Tibial artery (tissue), 4 donors: ENCODE measurements at regions not wholly inside any gene's neighbourhood (a gene's known extent, or its start where the extent isn't known, plus 50 kb on each side); places are given as distances from the start of the nearest gene placed in this dataset.
"Not testable (repeated sequence)": the region's sequence is repeated elsewhere in the genome, so short reads cannot be mapped to it uniquely, and the experiment has no call there.

Experiments
- DNase-seq, 2 donors: peaks; one replicate each; pipeline ENCODE4 v3.0.0-alpha.2; 2019
- H3K27ac ChIP-seq, 2 donors: fragments of 200-600 bp; sonication (generic) in 1 of 2; 1 replicate in 1 of 2; 2 replicates in 1 of 2; pipeline ENCODE4 v1.5.1; 2018 to 2019; ENCODE audit warnings: mild to moderate bottlenecking in 1 of 2
- H3K27me3 ChIP-seq, 2 donors: fragments of 200-600 bp; sonication (generic) in 1 of 2; one replicate each; pipeline versions ENCODE4 v1.5.1 to v1.6.0; 2016 to 2019
- H3K36me3 ChIP-seq, 3 donors: fragments of 200-600 bp; sonication (generic) in 2 of 3; one replicate each; pipeline ENCODE4 v1.5.1; 2016 to 2019; ENCODE audit warnings: mild to moderate bottlenecking in 2 of 3
- H3K4me1 ChIP-seq, 4 donors: fragments of 200-600 bp; sonication (generic) in 2 of 4; 1 replicate in 3 of 4; 2 replicates in 1 of 4; pipeline ENCODE4 v1.5.1; 2016 to 2019
- H3K4me3 ChIP-seq, 2 donors: fragments of 200-600 bp; sonication (generic) in 1 of 2; 1 replicate in 1 of 2; 2 replicates in 1 of 2; pipeline ENCODE4 v1.5.1; 2018 to 2019; ENCODE audit warnings: mild to moderate bottlenecking in 2 of 2
- H3K9me3 ChIP-seq, 3 donors: fragments of 200-600 bp; sonication (generic) in 1 of 3; one replicate each; pipeline ENCODE4 v1.5.1; 2016 to 2019
- intact Hi-C: fragments of 100-400 bp; cut with DNase I; formaldehyde crosslinking; loops from one replicate; pipeline ENCODE4 v1.15.0; 2023; ENCODE audit warnings: low total_unique reads
- TF ChIP-seq, protein P1 (sequence below), 2 experiments: fragments of 200-600 bp in 1 of 2; fragments of 450-650 bp in 1 of 2; IDR thresholded peaks; one replicate each; pipeline ENCODE4 v1.5.1; 2017 to 2019; ENCODE audit warnings: antibody characterized with exemption in 2 of 2, mild to moderate bottlenecking in 1 of 2, moderate library complexity in 1 of 2

DNA sequence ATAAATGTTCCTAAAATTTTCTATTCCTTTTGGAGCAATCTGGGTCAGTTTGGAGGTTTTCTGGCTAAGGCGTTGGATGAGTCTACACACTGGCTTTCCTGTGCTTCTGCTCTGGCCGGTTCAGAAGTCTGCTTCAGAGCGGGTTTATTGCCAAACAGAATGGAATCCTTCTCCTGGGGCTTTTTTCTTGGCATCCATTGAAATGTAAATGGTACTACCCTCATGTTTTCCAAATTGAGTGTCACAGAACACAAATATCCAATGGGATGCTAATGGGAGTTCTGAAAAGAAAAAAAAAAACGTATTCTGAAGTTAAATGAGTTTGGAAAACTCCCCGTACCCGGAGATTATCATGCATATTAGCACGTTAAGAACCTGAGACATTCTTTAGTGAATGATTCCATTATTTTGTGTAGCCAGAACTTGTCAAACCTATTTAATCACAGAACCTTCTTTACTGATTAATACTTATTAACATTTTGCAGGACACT lies 930.3 kb downstream of the QKI start:
- TF ChIP-seq, protein P1, sequence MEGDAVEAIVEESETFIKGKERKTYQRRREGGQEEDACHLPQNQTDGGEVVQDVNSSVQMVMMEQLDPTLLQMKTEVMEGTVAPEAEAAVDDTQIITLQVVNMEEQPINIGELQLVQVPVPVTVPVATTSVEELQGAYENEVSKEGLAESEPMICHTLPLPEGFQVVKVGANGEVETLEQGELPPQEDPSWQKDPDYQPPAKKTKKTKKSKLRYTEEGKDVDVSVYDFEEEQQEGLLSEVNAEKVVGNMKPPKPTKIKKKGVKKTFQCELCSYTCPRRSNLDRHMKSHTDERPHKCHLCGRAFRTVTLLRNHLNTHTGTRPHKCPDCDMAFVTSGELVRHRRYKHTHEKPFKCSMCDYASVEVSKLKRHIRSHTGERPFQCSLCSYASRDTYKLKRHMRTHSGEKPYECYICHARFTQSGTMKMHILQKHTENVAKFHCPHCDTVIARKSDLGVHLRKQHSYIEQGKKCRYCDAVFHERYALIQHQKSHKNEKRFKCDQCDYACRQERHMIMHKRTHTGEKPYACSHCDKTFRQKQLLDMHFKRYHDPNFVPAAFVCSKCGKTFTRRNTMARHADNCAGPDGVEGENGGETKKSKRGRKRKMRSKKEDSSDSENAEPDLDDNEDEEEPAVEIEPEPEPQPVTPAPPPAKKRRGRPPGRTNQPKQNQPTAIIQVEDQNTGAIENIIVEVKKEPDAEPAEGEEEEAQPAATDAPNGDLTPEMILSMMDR (IDR thresholded peaks at IDR 0.05): no peak
- Histone ChIP-seq H3K27me3 (no peaks in the 10 kb centered on the region), H3K36me3 (no peaks in the 10 kb centered on the region), H3K27ac (no peak overlapping the region), H3K4me3 (no peak overlapping the region), H3K9me3 (no peaks in the 10 kb centered on the region), H3K4me1 (no peaks in the 10 kb centered on the region)
- DNase-seq: no peak
- intact Hi-C loops: no loop called here

DNA sequence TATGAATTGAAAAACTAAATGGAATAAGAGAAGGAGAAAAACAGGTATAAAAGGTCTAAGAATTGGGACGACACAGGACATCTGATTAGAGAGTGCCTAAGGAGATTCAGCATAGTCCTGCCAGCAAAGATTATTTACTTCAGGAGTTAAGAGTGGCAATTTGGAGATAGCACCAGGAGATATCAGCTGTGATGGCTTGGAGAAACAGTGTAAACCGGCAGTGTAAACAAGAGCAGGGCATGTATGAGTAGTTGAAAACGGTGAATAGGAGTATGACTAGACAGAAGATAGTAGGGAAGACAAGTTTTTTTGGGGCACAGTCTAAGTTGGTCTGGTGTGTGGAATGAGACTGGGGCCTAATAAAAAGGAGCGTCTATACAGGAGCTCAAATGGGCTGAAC lies 924.9 kb downstream of the QKI start:
- H3K36me3 ChIP-seq, H3K27ac ChIP-seq, H3K4me3 ChIP-seq, H3K9me3 ChIP-seq, DNase-seq, intact Hi-C loops, H3K27me3 ChIP-seq, H3K4me1 ChIP-seq: not testable (repeated sequence)

DNA sequence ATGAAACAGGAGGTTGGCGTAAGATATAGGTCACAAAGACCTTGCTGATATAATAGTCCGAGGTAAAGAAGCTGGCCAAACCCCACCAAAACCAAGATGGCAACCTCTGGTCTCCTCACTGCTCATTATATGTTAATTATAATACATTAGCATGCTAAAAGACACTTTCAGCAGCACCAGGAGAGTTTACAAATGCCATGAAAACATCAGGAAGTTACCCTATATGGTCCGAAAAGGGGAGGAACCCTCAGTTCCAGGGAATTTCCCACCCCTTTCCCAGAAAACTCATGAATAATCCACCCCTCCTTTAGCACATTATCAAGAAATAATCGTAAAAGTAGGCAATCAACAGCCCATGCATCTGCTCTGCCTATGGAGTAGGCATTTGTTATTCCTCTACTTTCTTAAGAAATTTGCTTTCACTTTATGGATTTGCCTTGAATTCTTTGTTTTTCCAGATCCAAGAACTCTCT lies 923.4 kb downstream of the QKI start:
- no peak overlapping the region for H3K4me3 ChIP-seq
- no peaks in the 10 kb centered on the region for H3K9me3 ChIP-seq
- H3K27me3 ChIP-seq: no peaks in the 10 kb centered on the region
- no peak for DNase-seq
- intact Hi-C loops: no loop called here
- no peaks in the 10 kb centered on the region for H3K4me1 ChIP-seq
- TF ChIP-seq, protein P1 (IDR thresholded peaks at IDR 0.05): no peak
- H3K36me3 ChIP-seq: no peaks in the 10 kb centered on the region
- H3K27ac ChIP-seq: no peak overlapping the region

DNA sequence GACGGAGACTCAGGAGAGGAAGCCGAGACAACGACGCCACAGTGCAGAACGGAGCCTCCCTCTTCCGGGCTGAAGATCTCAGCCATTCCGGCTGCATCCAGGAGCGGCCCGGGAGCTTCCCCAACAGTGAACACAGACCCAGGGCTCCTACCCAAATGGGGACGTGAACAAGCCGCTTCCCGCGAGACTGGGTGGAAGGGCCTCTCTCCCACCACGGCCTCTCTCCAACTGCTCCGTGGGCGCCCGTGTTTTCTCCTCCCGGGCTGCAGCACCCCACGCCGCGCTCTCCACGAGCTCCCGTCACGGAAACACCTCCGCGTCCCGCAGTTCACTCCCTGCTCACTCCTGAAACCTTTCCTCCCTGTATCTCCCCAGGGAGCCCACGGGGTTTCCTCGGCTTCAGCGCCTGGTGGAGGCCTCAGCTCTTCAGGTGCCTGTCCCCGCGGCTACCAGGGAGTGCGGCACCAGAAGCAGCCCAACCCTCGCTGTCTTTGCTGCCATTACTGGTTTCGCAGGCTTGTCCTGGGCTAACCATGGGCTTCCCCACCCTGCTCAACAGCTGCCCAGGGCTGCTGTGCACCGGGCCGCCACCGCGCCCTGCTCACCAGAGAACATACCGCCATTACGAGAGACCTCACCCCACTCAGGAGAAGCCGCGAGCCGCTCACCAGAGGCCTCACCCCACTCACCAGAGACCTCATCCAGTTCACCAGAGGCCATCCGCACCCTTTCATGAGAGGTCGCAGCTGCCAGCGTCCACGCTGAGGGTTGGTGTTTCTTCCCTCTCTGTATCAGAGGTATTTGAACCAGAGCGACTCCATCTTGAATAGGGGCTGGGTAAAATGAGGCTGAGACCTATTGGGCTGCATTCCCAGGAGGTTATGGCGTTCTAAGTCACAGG lies 922.8 kb downstream of the QKI start:
- Histone ChIP-seq H3K4me1 (no peaks in the 10 kb centered on the region), H3K36me3 (no peaks in the 10 kb centered on the region), H3K27me3 (no peaks in the 10 kb centered on the region), H3K4me3 (no peak overlapping the region), H3K27ac (no peak overlapping the region), H3K9me3 (no peaks in the 10 kb centered on the region)
- TF ChIP-seq, protein P1 (IDR thresholded peaks at IDR 0.05): no peak
- intact Hi-C loops: no loop called here
- no peak for DNase-seq

DNA sequence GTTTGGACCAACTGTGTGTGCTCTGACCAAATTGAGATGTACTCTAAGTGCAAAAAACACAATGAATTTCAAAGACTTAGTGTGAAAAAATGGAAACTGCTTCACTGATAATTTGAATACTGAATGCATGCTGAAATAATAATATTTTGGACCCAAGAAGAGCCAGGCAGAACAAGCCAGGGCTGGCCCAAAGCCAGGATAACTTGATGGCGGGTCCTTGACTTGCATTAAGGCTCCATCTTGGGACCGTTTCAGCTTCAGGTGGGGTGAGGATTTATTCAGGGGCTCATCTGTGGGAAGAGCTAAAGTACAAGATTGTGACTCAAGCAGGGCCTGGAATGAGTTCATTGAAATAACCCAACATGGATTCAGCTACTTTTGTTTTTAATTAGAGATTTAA lies 921.9 kb downstream of the QKI start:
- Histone ChIP-seq H3K4me3 (no peak overlapping the region), H3K27me3 (no peaks in the 10 kb centered on the region), H3K4me1 (no peaks in the 10 kb centered on the region), H3K36me3 (no peaks in the 10 kb centered on the region), H3K9me3 (no peaks in the 10 kb centered on the region), H3K27ac (no peak overlapping the region)
- TF ChIP-seq, protein P1 (IDR thresholded peaks at IDR 0.05): no peak
- intact Hi-C loops: no loop called here
- DNase-seq: no peak

DNA sequence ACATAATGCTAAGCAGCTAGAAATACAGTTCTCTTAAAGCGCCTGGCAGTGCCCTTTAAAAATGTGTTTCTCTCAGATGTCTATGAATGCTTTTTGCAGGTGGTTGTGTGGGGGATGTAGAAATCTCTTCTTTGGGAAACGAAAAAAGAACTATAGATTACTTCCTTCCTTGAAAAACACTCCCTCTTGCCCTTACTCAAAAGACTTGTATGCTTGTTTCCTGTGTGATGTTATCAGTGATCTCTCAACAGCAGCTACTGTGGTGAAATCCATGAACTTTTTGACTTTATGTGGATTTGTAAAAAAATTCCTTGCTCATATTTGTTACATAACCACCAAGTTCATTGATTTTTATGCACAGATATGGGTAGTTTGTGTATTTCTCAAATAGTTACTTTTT lies 916.5 kb downstream of the QKI start:
- TF ChIP-seq, protein P1 (IDR thresholded peaks at IDR 0.05): no peak
- Histone ChIP-seq H3K36me3 (no peaks in the 10 kb centered on the region), H3K27me3 (no peaks in the 10 kb centered on the region), H3K4me1 (no peaks in the 10 kb centered on the region), H3K27ac (no peak overlapping the region), H3K4me3 (no peak overlapping the region), H3K9me3 (no peaks in the 10 kb centered on the region)
- intact Hi-C loops: no loop called here
- no peak for DNase-seq
